ENCODE measurements at regions not wholly inside any gene's neighbourhood (a gene's known extent, or its start where the extent isn't known, plus 50 kb on each side); places are given as distances from the start of the nearest gene placed in this dataset.

- ChIA-PET POLR2A (ENCODE audit: unreplicated experiment) (no interaction called here), CTCF (no interaction called here)
- H3K4me3 ChIP-seq: no peak overlapping the region
- H3K27ac ChIP-seq: no peak overlapping the region
- no peak for DNase-seq
- H3F3A ChIP-seq (ENCODE audit: insufficient read depth, low read depth): no peaks in the 10 kb centered on the region
- H2AFZ ChIP-seq: no peak overlapping the region
- H3K9me2 ChIP-seq (ENCODE audit: insufficient read depth): no peaks in the 10 kb centered on the region
- BruUV-seq (replicated peaks): no TSS peak
- no peak for TF ChIP-seq EZH2 (IDR thresholded peaks at IDR 0.05; ENCODE audit: low read depth)
- no peak for TF ChIP-seq CTCF (conservative IDR thresholded peaks at IDR 0.05)
- H3K4me2 ChIP-seq: no peak overlapping the region
- no peaks in the 10 kb centered on the region for H3K9me3 ChIP-seq (ENCODE audit: insufficient read depth, low read depth)
- intact Hi-C loops (cut with micrococcal nuclease; ENCODE audit: unreplicated experiment): no loop called here
- no peaks in the 10 kb centered on the region for H3K4me1 ChIP-seq (replicated peaks; ENCODE audit: insufficient read depth)
- no peaks in the 10 kb centered on the region for H3K36me3 ChIP-seq (ENCODE audit: low read depth)
- H3K79me2 ChIP-seq (ENCODE audit: low read depth): no peaks in the 10 kb centered on the region
- no peaks in the 10 kb centered on the region for H3K27me3 ChIP-seq (ENCODE audit: insufficient read depth, low read depth)
- no peaks in the 10 kb centered on the region for H4K20me1 ChIP-seq (ENCODE audit: insufficient read depth)
Measured at GRCh38 chr5:143742951-143743350, 69.0 kb upstream of the HMHB1 start.

DNA sequence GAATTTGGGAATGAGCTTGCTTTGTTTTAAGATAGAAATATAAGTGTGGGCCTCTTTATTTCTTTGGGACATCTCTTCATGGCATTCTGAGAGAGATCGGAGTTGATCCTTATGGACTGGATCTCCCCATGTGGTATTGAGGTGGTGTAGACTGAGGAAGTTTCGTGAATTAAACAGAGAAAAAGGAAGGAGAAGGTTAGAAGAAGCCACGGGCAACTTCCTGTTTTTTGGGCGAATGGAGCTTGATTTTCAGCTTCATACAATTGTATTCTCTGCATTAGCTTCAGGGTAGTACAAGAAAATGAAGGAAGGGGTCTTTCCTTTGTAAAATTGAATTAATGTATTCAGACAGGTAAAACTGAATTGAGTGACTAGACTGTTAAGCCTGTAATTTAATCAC lies 70.5 kb upstream of the HMHB1 start:
- intact Hi-C loops (cut with micrococcal nuclease; ENCODE audit: unreplicated experiment): no loop called here

GRCh38 chr5:143740956-143741355 lies 71.0 kb upstream of the HMHB1 start:
- intact Hi-C loops (cut with micrococcal nuclease; ENCODE audit: unreplicated experiment): no loop called here
- no peak for DNase-seq
- no peaks in the 10 kb centered on the region for H3K9me3 ChIP-seq (ENCODE audit: insufficient read depth, low read depth)
- no peak overlapping the region for H3K4me3 ChIP-seq
- H3K9me2 ChIP-seq (ENCODE audit: insufficient read depth): no peaks in the 10 kb centered on the region
- H3K36me3 ChIP-seq (ENCODE audit: low read depth): no peaks in the 10 kb centered on the region
- ChIA-PET POLR2A (ENCODE audit: unreplicated experiment) (no interaction called here), CTCF (no interaction called here)
- H2AFZ ChIP-seq: no peak overlapping the region
- no peaks in the 10 kb centered on the region for H3K4me1 ChIP-seq (replicated peaks; ENCODE audit: insufficient read depth)
- no TSS peak for BruUV-seq (replicated peaks)
- TF ChIP-seq CTCF (conservative IDR thresholded peaks at IDR 0.05) (no peak), EZH2 (IDR thresholded peaks at IDR 0.05; ENCODE audit: low read depth) (no peak)
- H3F3A ChIP-seq (ENCODE audit: insufficient read depth, low read depth): no peaks in the 10 kb centered on the region
- no peaks in the 10 kb centered on the region for H4K20me1 ChIP-seq (ENCODE audit: insufficient read depth)
- H3K27me3 ChIP-seq (ENCODE audit: insufficient read depth, low read depth): no peaks in the 10 kb centered on the region
- no peak overlapping the region for H3K4me2 ChIP-seq
- H3K79me2 ChIP-seq (ENCODE audit: low read depth): no peaks in the 10 kb centered on the region
- no peak overlapping the region for H3K27ac ChIP-seq

More for the DNA sequence above, 70.5 kb upstream of the HMHB1 start:
- Histone ChIP-seq H3K4me2 (no peak overlapping the region), H3F3A (ENCODE audit: insufficient read depth, low read depth) (no peaks in the 10 kb centered on the region), H3K9me2 (ENCODE audit: insufficient read depth) (no peaks in the 10 kb centered on the region), H3K27ac (no peak overlapping the region), H3K4me3 (no peak overlapping the region), H3K36me3 (ENCODE audit: low read depth) (no peaks in the 10 kb centered on the region), H3K4me1 (replicated peaks; ENCODE audit: insufficient read depth) (no peaks in the 10 kb centered on the region), H3K79me2 (ENCODE audit: low read depth) (no peaks in the 10 kb centered on the region), H2AFZ (no peak overlapping the region; the same call in 1 of the 2 replicates), H3K9me3 (ENCODE audit: insufficient read depth, low read depth) (no peaks in the 10 kb centered on the region), H4K20me1 (ENCODE audit: insufficient read depth) (no peaks in the 10 kb centered on the region), H3K27me3 (ENCODE audit: insufficient read depth, low read depth) (no peaks in the 10 kb centered on the region)
- no TSS peak for BruUV-seq (replicated peaks)
- POLR2A ChIA-PET (ENCODE audit: unreplicated experiment): no interaction called here
- CTCF ChIA-PET: no interaction called here
- DNase-seq: no peak
- TF ChIP-seq CTCF (conservative IDR thresholded peaks at IDR 0.05) (no peak), EZH2 (IDR thresholded peaks at IDR 0.05; ENCODE audit: low read depth) (no peak)

All from PC-9 (cell line).